Lung (tissue), 11 donors: ENCODE measurements at regions not wholly inside any gene's neighbourhood (a gene's known extent, or its start where the extent isn't known, plus 50 kb on each side); places are given as distances from the start of the nearest gene placed in this dataset.
"Not testable (repeated sequence)": the region's sequence is repeated elsewhere in the genome, so short reads cannot be mapped to it uniquely, and the experiment has no call there.

Source experiments
- ATAC-seq: fragments of 200-7000 bp; cut with Tn5 transposase; one replicate; pipeline ENCODE4 v1.9.1; 2020; ENCODE audit warnings: moderate number of reproducible peaks; ENCODE audit not compliant: insufficient read depth, low FRiP score
- DNase-seq, 3 donors: peaks; one replicate each; pipeline ENCODE4 v3.0.0-alpha.2; 2013 to 2017
- H3K27ac ChIP-seq, 2 donors: one replicate each; pipeline ENCODE4 v1.5.1; 2013; ENCODE audit warnings: mild to moderate bottlenecking in 2 of 2, moderate library complexity in 2 of 2, control low read depth in 1 of 2, inconsistent platforms in 1 of 2, low read depth in 1 of 2, low read length in 1 of 2
- H3K27me3 ChIP-seq, 3 donors: one replicate each; pipeline ENCODE4 v1.5.1; 2013; ENCODE audit warnings: low read length in 2 of 3; ENCODE audit not compliant: control insufficient read depth in 3 of 3, insufficient read depth in 3 of 3
- H3K36me3 ChIP-seq, 4 donors: one replicate each; pipeline ENCODE4 v1.5.1; 2013; ENCODE audit warnings: low read length in 4 of 4, mild to moderate bottlenecking in 1 of 4, moderate library complexity in 1 of 4; ENCODE audit not compliant: control insufficient read depth in 4 of 4, insufficient read depth in 4 of 4
- H3K4me1 ChIP-seq, 5 donors: one replicate each; pipeline ENCODE4 v1.5.1; 2013; ENCODE audit warnings: low read length in 5 of 5, mild to moderate bottlenecking in 2 of 5, moderate library complexity in 1 of 5; ENCODE audit not compliant: control insufficient read depth in 5 of 5, insufficient read depth in 5 of 5
- H3K4me3 ChIP-seq: one replicate; pipeline ENCODE4 v1.5.1; 2013; ENCODE audit warnings: mild to moderate bottlenecking, control low read depth, moderate library complexity
- H3K9ac ChIP-seq, 2 donors: one replicate each; pipeline ENCODE4 v1.5.1; 2013; ENCODE audit warnings: low read length in 2 of 2, control low read depth in 1 of 2; ENCODE audit not compliant: insufficient read depth in 1 of 2
- H3K9me3 ChIP-seq, 4 donors: one replicate each; pipeline ENCODE4 v1.5.1; 2013; ENCODE audit warnings: low read length in 3 of 4, mild to moderate bottlenecking in 1 of 4, moderate library complexity in 1 of 4; ENCODE audit not compliant: control insufficient read depth in 4 of 4, insufficient read depth in 3 of 4
- WGBS, 2 donors: extraction: QIAGEN DNeasy Blood & Tissue Kit; methylation state at CpG; one replicate each; pipeline ENCODE4 v1.1.7; 2013; 5-methylcytosine and 5-hydroxymethylcytosine counted together
- TF ChIP-seq, protein P1 (sequence below): IDR thresholded peaks from 2 replicates; pipeline ENCODE4 v1.5.1; 2012; ENCODE audit warnings: mild to moderate bottlenecking; ENCODE audit errors: control extremely low read depth, extremely low read depth
- donor health status: control.
- donor health status: control.
- donor health status: Bipolar disorder and iron deficiency.
- donor health status: healthy.
- donor health status: DM: yes; HTN: yes; CAD: no.

DNA sequence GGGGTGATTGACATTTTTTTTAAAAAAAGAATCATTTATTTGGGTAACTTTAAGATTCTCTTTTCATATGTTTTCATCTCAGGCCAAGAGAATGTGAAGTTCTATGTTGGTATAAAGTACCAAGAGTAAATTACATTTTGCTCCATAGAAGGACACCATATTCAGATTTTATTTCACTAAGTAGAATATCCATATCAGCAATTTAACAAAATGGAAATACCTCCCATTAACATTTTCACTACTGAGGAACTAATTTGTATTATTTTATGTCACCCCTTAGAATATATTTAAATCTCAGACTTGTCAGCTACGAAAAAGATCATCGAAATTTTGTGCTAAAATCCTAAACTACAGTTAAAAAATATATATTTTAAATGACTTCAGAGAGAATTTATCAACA, 274.3 kb downstream of the SEMA3D start:
- 91 to 94% methylated on average over 2 of the region's 2 CpGs for WGBS, 2 donors
- no peak for ATAC-seq

GRCh38 chr7:84912018-84912417, 274.8 kb downstream of the SEMA3D start:
- Histone ChIP-seq H3K27ac (no peak overlapping the region), H3K4me3 (no peak overlapping the region), H3K9ac (no peak overlapping the region), H3K4me1 (peaks cover 0 to 3% (median 0%) of the 10 kb centered on the region in 5 donors), H3K9me3 (no peaks in the 10 kb centered on the region), H3K36me3 (no peaks in the 10 kb centered on the region), H3K27me3 (no peaks in the 10 kb centered on the region)
- TF ChIP-seq, protein P1, sequence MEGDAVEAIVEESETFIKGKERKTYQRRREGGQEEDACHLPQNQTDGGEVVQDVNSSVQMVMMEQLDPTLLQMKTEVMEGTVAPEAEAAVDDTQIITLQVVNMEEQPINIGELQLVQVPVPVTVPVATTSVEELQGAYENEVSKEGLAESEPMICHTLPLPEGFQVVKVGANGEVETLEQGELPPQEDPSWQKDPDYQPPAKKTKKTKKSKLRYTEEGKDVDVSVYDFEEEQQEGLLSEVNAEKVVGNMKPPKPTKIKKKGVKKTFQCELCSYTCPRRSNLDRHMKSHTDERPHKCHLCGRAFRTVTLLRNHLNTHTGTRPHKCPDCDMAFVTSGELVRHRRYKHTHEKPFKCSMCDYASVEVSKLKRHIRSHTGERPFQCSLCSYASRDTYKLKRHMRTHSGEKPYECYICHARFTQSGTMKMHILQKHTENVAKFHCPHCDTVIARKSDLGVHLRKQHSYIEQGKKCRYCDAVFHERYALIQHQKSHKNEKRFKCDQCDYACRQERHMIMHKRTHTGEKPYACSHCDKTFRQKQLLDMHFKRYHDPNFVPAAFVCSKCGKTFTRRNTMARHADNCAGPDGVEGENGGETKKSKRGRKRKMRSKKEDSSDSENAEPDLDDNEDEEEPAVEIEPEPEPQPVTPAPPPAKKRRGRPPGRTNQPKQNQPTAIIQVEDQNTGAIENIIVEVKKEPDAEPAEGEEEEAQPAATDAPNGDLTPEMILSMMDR = no peak
- no peak for DNase-seq
- ATAC-seq = no peak

More for the DNA sequence above, 274.3 kb downstream of the SEMA3D start:
- Histone ChIP-seq H3K9ac (no peak overlapping the region), H3K4me1 (peaks cover 0 to 3% (median 0%) of the 10 kb centered on the region in 5 donors), H3K27ac (no peak overlapping the region), H3K27me3 (no peaks in the 10 kb centered on the region), H3K9me3 (no peaks in the 10 kb centered on the region), H3K4me3 (no peak overlapping the region), H3K36me3 (no peaks in the 10 kb centered on the region)
- TF ChIP-seq, protein P1 = no peak
- no peak for DNase-seq

DNA sequence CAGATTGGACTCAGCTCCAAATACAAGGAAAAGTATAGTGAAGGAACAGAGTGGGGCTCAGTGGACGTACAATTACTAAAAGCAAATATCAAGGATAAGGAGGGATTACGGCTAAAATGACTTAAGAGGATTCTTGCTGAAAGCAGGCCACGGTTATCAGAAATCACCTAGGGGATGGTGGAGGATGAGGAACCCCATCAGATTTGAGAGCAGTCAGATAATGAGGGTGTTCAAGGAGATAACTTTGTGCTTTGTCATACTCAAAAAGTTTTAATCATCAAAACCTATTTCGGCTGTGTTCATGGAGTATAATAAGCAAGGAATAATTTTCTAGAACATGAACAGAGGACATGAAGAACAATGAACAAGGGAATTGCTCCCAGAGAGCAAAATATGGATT, 275.8 kb downstream of the SEMA3D start:
- DNase-seq = no peak
- Histone ChIP-seq H3K27ac (no peak overlapping the region), H3K4me1 (peaks cover 0 to 3% (median 0%) of the 10 kb centered on the region in 5 donors), H3K4me3 (no peak overlapping the region), H3K27me3 (no peaks in the 10 kb centered on the region), H3K9ac (no peak overlapping the region), H3K36me3 (no peaks in the 10 kb centered on the region), H3K9me3 (no peaks in the 10 kb centered on the region)
- TF ChIP-seq, protein P1 = no peak
- 92% methylated on average over 4 of the region's 4 CpGs for WGBS, 2 donors
- no peak for ATAC-seq

DNA sequence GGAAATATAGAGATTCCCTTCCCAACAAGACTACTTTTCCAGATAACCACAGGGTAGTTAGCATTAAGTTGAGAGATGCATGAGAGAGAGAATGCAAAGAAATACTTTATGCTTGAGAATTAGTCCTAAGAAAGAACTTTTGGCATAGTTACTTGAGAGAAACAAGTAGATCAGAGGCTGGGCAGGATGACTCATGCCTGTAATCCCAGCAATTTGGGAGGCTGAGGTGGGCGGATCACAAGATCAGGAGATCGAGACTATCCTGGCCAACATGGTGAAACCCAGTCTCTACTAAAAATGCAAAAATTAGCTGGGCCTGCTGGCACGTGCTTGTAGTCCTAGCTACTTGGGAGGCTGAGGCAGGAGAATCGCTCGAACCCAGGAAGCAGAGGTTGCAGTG, 276.5 kb downstream of the SEMA3D start:
- WGBS, 2 donors = 91% methylated on average over 5 of the region's 5 CpGs

More for the DNA sequence above, 276.5 kb downstream of the SEMA3D start:
- H3K9me3 ChIP-seq, H3K4me1 ChIP-seq, H3K27ac ChIP-seq, DNase-seq, H3K27me3 ChIP-seq, H3K9ac ChIP-seq, H3K4me3 ChIP-seq, H3K36me3 ChIP-seq, ATAC-seq: not testable (repeated sequence)
